Skeletal muscle tissue (tissue), 3 donors: ENCODE measurements at regions not wholly inside any gene's neighbourhood (a gene's known extent, or its start where the extent isn't known, plus 50 kb on each side); places are given as distances from the start of the nearest gene placed in this dataset.

Experiments used
- H3K27ac ChIP-seq: one replicate; pipeline ENCODE4 v1.7.0; 2013; ENCODE audit warnings: mild to moderate bottlenecking, low read depth, low read length, inconsistent platforms
- H3K27me3 ChIP-seq, 3 donors: one replicate each; pipeline ENCODE4 v1.7.0; 2013; ENCODE audit warnings: low read length in 3 of 3; ENCODE audit not compliant: control insufficient read depth in 3 of 3, insufficient read depth in 3 of 3
- H3K36me3 ChIP-seq, 3 donors: one replicate each; pipeline ENCODE4 v1.7.0; 2013; ENCODE audit warnings: low read length in 3 of 3; ENCODE audit not compliant: control insufficient read depth in 3 of 3, insufficient read depth in 3 of 3
- H3K4me1 ChIP-seq, 3 donors: one replicate each; pipeline ENCODE4 v1.7.0; 2013; ENCODE audit warnings: low read length in 3 of 3, mild to moderate bottlenecking in 3 of 3; ENCODE audit not compliant: control insufficient read depth in 3 of 3, insufficient read depth in 3 of 3
- H3K4me3 ChIP-seq, 3 donors: one replicate each; pipeline ENCODE4 v1.7.0; 2013; ENCODE audit warnings: low read length in 3 of 3
- H3K9ac ChIP-seq, 3 donors: one replicate each; pipeline ENCODE4 v1.7.0; 2013; ENCODE audit warnings: low read length in 3 of 3, mild to moderate bottlenecking in 3 of 3, moderate library complexity in 2 of 3, low read depth in 1 of 3
- H3K9me3 ChIP-seq, 3 donors: one replicate each; pipeline ENCODE4 v1.7.0; 2013; ENCODE audit warnings: low read length in 3 of 3; ENCODE audit not compliant: control insufficient read depth in 3 of 3
- donor health status: Osteomylitis.

- no peaks in the 10 kb centered on the region for H3K36me3 ChIP-seq
- no peak overlapping the region for H3K27ac ChIP-seq
- no peak overlapping the region for H3K9ac ChIP-seq
- peaks cover 20 to 37% (median 22%) of the 10 kb centered on the region in 3 donors for H3K4me1 ChIP-seq
- no peak overlapping the region for H3K4me3 ChIP-seq
- H3K27me3 ChIP-seq: no peaks in the 10 kb centered on the region
- no peaks in the 10 kb centered on the region for H3K9me3 ChIP-seq
Measured at GRCh38 chr1:56289260-56289659, 290.1 kb downstream of the PLPP3 start.

- no peak overlapping the region for H3K4me3 ChIP-seq
- no peaks in the 10 kb centered on the region for H3K36me3 ChIP-seq
- no peak overlapping the region for H3K9ac ChIP-seq
- no peaks in the 10 kb centered on the region for H3K27me3 ChIP-seq
- no peaks in the 10 kb centered on the region for H3K9me3 ChIP-seq
- peaks cover 20 to 34% (median 22%) of the 10 kb centered on the region in 3 donors for H3K4me1 ChIP-seq
- no peak overlapping the region for H3K27ac ChIP-seq
Measured at GRCh38 chr1:56287721-56288120, 291.6 kb downstream of the PLPP3 start.

GRCh38 chr1:56286956-56287355 lies 292.4 kb downstream of the PLPP3 start:
- no peaks in the 10 kb centered on the region for H3K36me3 ChIP-seq
- H3K27me3 ChIP-seq: no peaks in the 10 kb centered on the region
- no peak overlapping the region for H3K4me3 ChIP-seq
- H3K9ac ChIP-seq: no peak overlapping the region
- H3K4me1 ChIP-seq: peaks cover 20 to 33% (median 21%) of the 10 kb centered on the region in 3 donors
- no peaks in the 10 kb centered on the region for H3K9me3 ChIP-seq
- no peak overlapping the region for H3K27ac ChIP-seq

GRCh38 chr1:56286506-56286905 lies 292.9 kb downstream of the PLPP3 start:
- Histone ChIP-seq H3K9me3 (no peaks in the 10 kb centered on the region), H3K27me3 (no peaks in the 10 kb centered on the region), H3K36me3 (no peaks in the 10 kb centered on the region), H3K9ac (no peak overlapping the region), H3K27ac (peak overlapping the region; percentile 50), H3K4me3 (no peak overlapping the region), H3K4me1 (peaks cover 17 to 29% (median 18%) of the 10 kb centered on the region in 3 donors)

GRCh38 chr1:56285554-56286402 lies 293.6 kb downstream of the PLPP3 start:
- Histone ChIP-seq H3K4me1 (peaks cover 13 to 28% (median 17%) of the 10 kb centered on the region in 3 donors), H3K27me3 (no peaks in the 10 kb centered on the region), H3K9ac (no peak overlapping the region), H3K27ac (peak overlapping the region; percentile 50), H3K36me3 (no peaks in the 10 kb centered on the region), H3K4me3 (no peak overlapping the region), H3K9me3 (no peaks in the 10 kb centered on the region)

- Histone ChIP-seq H3K9me3 (no peaks in the 10 kb centered on the region), H3K36me3 (no peaks in the 10 kb centered on the region), H3K27me3 (no peaks in the 10 kb centered on the region), H3K4me3 (no peak overlapping the region), H3K27ac (peak overlapping the region; percentile 50), H3K4me1 (peaks cover 13 to 28% (median 17%) of the 10 kb centered on the region in 3 donors), H3K9ac (no peak overlapping the region)
Measured at GRCh38 chr1:56284928-56285327, 294.4 kb downstream of the PLPP3 start.

DNA sequence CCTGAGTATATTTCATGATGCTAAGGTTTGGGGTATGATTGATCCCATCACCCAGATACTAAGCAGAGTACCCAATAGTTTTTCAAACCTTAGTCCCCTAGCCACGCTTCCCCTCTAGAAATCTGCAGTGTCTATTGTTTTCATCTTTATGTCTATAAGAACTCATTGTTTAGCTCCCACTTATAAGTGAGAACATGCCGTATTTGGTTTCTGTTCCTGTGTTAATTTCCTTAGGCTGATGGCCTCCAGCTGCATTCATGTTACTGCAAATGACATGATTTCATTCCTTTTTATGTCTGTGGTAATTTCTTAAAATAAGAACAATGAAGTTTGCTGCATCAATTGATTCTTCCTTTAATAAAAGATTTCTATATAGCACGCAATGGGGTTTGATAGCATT lies 301.3 kb downstream of the PLPP3 start:
- Histone ChIP-seq H3K27ac (no peak overlapping the region), H3K27me3 (no peaks in the 10 kb centered on the region), H3K9me3 (no peaks in the 10 kb centered on the region), H3K36me3 (no peaks in the 10 kb centered on the region), H3K9ac (no peak overlapping the region), H3K4me3 (no peak overlapping the region), H3K4me1 (no peaks in the 10 kb centered on the region)

GRCh38 chr1:56268519-56269140 lies 310.7 kb downstream of the PLPP3 start:
- H3K9me3 ChIP-seq: no peaks in the 10 kb centered on the region
- no peak overlapping the region for H3K9ac ChIP-seq
- H3K4me1 ChIP-seq: no peaks in the 10 kb centered on the region
- no peak overlapping the region for H3K4me3 ChIP-seq
- H3K27ac ChIP-seq: no peak overlapping the region
- H3K36me3 ChIP-seq: no peaks in the 10 kb centered on the region
- no peaks in the 10 kb centered on the region for H3K27me3 ChIP-seq

DNA sequence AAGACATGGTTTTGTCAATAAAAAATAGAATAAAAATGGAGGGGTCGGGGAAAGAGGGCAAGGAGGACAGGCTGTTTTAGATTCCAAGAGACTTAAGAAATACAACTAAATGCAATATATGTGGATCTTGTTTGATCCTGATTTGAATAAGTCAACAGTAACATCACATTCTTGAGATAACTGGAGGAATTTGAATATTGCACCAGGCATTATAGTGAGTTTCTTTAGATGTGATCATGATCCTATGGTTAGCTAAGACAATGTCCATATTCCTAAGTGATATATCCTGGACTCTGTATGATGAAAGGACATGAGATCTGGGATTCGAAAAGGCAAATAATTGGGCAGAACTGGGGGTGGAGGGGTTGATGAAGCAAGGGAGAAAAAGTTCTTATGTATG lies 311.8 kb downstream of the PLPP3 start:
- Histone ChIP-seq H3K27ac (no peak overlapping the region), H3K4me3 (no peak overlapping the region), H3K9ac (no peak overlapping the region), H3K27me3 (no peaks in the 10 kb centered on the region), H3K36me3 (no peaks in the 10 kb centered on the region), H3K9me3 (no peaks in the 10 kb centered on the region), H3K4me1 (no peaks in the 10 kb centered on the region)

DNA sequence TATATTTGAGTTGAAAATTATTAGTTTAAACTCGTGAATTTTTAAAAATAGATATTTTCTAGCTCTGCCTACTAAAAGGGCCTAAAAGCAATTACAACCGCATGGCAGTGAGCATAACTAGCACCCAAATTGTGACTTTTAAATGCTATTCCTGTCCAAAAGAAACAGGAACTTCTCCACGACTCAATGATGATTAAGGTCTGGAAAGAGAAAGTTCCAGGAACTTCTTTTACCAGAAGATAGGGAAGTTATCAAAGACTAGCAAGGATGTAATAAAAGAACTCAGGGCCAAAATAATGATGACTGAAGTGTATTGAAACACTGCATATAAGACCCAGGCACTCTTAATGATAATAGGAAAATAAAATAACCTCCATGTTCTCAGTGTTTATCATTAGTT lies 313.0 kb downstream of the PLPP3 start:
- Histone ChIP-seq H3K27me3 (no peaks in the 10 kb centered on the region), H3K27ac (no peak overlapping the region)

More for the DNA sequence above, 313.0 kb downstream of the PLPP3 start:
- H3K9me3 ChIP-seq: no peaks in the 10 kb centered on the region
- H3K4me1 ChIP-seq: no peaks in the 10 kb centered on the region
- H3K9ac ChIP-seq: no peak overlapping the region
- H3K36me3 ChIP-seq: no peaks in the 10 kb centered on the region
- H3K4me3 ChIP-seq: no peak overlapping the region
